SJCRH30 (cell line): ENCODE measurements at regions not wholly inside any gene's neighbourhood (a gene's known extent, or its start where the extent isn't known, plus 50 kb on each side); places are given as distances from the start of the nearest gene placed in this dataset.
"Not testable (repeated sequence)": the region's sequence is repeated elsewhere in the genome, so short reads cannot be mapped to it uniquely, and the experiment has no call there.

Source experiments
- DNase-seq, 2 experiments: peaks; one replicate each; pipeline ENCODE4 v3.0.0-alpha.2; 2015 to 2020
- H3K27ac ChIP-seq: fragments of 250-450 bp; sonication (Bioruptor Pico); 2 replicates; pipeline ENCODE4 v1.5.1; 2020; ENCODE audit warnings: mild to moderate bottlenecking, moderate library complexity
- H3K27me3 ChIP-seq: fragments of 250-450 bp; sonication (Bioruptor Pico); 2 replicates; pipeline ENCODE4 v1.5.1; 2020; ENCODE audit warnings: mild to moderate bottlenecking, moderate library complexity
- H3K36me3 ChIP-seq: fragments of 250-450 bp; sonication (Bioruptor Pico); 2 replicates; pipeline ENCODE4 v1.5.1; 2020; ENCODE audit warnings: mild to moderate bottlenecking, moderate library complexity
- H3K4me1 ChIP-seq: fragments of 250-450 bp; sonication (Bioruptor Pico); 2 replicates; pipeline ENCODE4 v1.5.1; 2020; ENCODE audit warnings: mild to moderate bottlenecking, moderate library complexity
- H3K4me3 ChIP-seq: fragments of 250-450 bp; sonication (Bioruptor Pico); 2 replicates; pipeline ENCODE4 v1.5.1; 2020; ENCODE audit warnings: mild to moderate bottlenecking, moderate library complexity
- H3K9me3 ChIP-seq: fragments of 250-450 bp; sonication (Bioruptor Pico); replicated peaks from 2 replicates; pipeline ENCODE4 v1.5.1; 2020; ENCODE audit warnings: mild to moderate bottlenecking, moderate library complexity

GRCh38 chr15:98277602-98278001, 317.1 kb downstream of the ARRDC4 start:
- Histone ChIP-seq H3K27ac (no peak overlapping the region), H3K36me3 (no peaks in the 10 kb centered on the region), H3K4me3 (no peak overlapping the region), H3K27me3 (peaks cover 3% of the 10 kb centered on the region), H3K4me1 (no peaks in the 10 kb centered on the region), H3K9me3 (no peaks in the 10 kb centered on the region)
- no peak for DNase-seq

GRCh38 chr15:98280284-98280975, 319.9 kb downstream of the ARRDC4 start:
- no peaks in the 10 kb centered on the region for H3K4me1 ChIP-seq
- DNase-seq, result no peak
- no peak overlapping the region for H3K4me3 ChIP-seq

GRCh38 chr15:98281130-98281529, 320.6 kb downstream of the ARRDC4 start:
- no peak overlapping the region for H3K27ac ChIP-seq
- no peaks in the 10 kb centered on the region for H3K36me3 ChIP-seq

More at GRCh38 chr15:98280284-98280975, 319.9 kb downstream of the ARRDC4 start:
- no peak overlapping the region for H3K27ac ChIP-seq
- no peaks in the 10 kb centered on the region for H3K9me3 ChIP-seq
- no peaks in the 10 kb centered on the region; the same call in none of the 2 replicates for H3K27me3 ChIP-seq
- no peaks in the 10 kb centered on the region for H3K36me3 ChIP-seq

DNA sequence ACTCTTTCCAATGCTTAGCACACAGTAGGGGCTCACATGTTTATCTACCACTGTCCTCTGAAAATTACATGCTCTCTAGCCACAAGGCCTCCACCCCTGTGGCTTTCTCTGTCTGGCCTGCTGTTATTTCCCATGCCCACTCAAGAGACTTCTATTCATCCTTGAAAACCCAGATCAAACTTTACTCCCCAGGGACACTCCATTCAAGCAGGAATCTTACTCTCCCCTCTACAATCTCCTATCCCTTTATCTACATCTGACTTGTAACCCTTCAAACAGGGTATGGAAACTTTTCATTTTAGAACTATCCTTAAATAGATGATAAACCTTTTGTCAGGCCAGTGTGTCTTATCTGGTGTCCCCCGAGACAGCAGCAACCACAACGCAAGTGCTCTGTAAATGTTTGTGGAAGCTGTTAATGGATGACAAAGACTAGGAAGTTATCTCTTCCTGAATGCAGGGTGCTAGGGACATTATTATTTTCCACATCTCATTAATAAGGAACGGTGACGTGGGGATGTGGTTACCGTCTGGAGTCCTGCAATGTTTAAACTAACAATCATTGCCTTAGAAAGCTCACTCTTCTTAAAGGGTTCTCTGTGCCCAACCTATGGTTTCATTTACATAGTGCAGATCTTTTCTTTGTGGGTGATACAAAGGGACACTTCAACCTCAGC, 322.3 kb downstream of the ARRDC4 start:
- DNase-seq, result no peak
- H3K27ac ChIP-seq, result no peak overlapping the region
- no peaks in the 10 kb centered on the region for H3K36me3 ChIP-seq

More at GRCh38 chr15:98281130-98281529, 320.6 kb downstream of the ARRDC4 start:
- Histone ChIP-seq H3K9me3 (no peaks in the 10 kb centered on the region), H3K4me3 (no peak overlapping the region), H3K27me3 (no peaks in the 10 kb centered on the region; the same call in none of the 2 replicates), H3K4me1 (no peaks in the 10 kb centered on the region)
- DNase-seq, result no peak

DNA sequence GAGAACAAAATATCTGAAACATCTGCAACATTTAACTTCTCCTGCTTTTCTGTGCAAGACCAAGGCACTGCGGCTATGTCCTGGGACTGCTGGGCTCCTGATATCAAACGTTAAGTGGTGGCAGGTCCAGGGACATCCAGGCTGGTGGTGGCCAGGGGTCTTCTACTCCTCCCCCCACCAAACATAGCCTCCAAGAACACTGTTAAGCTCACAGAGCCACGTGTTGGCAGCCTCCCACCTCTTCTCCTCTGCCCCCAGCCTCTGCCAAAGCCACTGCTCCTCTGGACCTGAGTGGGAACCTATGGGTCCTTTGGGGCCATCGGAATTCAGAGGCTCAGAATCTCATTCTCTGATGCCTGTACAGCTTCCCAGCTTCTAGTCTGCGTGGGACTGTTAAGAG, 325.7 kb downstream of the ARRDC4 start:
- no peak for DNase-seq
- no peak overlapping the region for H3K27ac ChIP-seq

More for the DNA sequence above, 322.3 kb downstream of the ARRDC4 start:
- Histone ChIP-seq H3K27me3 (no peaks in the 10 kb centered on the region; the same call in 1 of the 2 replicates), H3K9me3 (no peaks in the 10 kb centered on the region), H3K4me3 (no peak overlapping the region), H3K4me1 (no peaks in the 10 kb centered on the region)

DNA sequence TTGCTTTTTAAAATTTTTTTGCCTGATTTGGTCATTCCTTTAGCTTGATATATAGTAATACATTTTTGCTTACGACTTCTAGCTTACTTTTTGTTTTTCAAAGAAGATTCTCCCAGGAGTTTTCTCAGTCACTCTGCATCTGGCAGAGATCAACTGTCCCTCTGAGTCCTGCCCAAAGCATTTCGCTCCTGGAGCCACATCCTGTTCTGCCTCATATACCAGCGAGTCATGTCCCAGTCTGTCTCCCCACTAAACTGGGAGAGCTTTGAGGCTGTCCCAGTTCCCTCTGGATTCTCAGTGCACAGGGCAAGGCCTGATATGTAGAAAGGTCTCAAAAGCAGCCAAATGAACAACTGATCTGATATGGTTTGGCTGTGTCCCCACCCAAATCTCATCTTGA, 326.3 kb downstream of the ARRDC4 start:
- Histone ChIP-seq H3K4me3 (no peak overlapping the region), H3K27ac (no peak overlapping the region), H3K4me1 (no peaks in the 10 kb centered on the region), H3K36me3 (no peaks in the 10 kb centered on the region), H3K9me3 (no peaks in the 10 kb centered on the region), H3K27me3 (no peaks in the 10 kb centered on the region)
- no peak for DNase-seq

More for the DNA sequence above, 325.7 kb downstream of the ARRDC4 start:
- H3K36me3 ChIP-seq, result no peaks in the 10 kb centered on the region
- no peaks in the 10 kb centered on the region for H3K9me3 ChIP-seq
- H3K4me1 ChIP-seq, result no peaks in the 10 kb centered on the region
- no peaks in the 10 kb centered on the region; the same call in 1 of the 2 replicates for H3K27me3 ChIP-seq
- H3K4me3 ChIP-seq, result no peak overlapping the region

DNA sequence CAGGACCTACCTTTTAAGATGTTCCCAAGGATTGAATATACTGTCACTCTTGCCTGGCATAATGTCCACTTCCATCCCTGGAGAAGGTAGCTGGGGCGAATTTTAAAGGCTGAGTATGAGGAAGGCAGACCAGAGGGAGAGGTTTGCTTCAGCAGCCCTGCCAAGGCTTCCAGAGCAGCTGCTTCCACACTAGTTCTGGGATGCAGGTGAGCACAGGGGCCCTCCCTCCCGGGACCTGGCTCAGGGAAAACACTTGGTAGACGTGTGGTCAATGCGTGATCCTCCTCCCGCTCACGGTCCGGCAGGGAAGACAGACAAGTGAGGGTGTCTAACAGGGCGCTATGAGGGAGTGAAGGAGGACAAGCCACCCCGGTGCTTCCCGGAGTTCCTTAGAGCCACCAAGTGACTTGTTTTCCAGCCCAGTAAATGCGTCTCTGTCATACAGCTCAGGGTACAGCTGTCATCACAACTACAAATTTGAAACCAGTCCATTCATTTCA, 327.6 kb downstream of the ARRDC4 start:
- no peaks in the 10 kb centered on the region for H3K9me3 ChIP-seq
- no peak for DNase-seq
- H3K27me3 ChIP-seq, result no peaks in the 10 kb centered on the region
- no peak overlapping the region for H3K27ac ChIP-seq
- no peaks in the 10 kb centered on the region for H3K4me1 ChIP-seq
- no peak overlapping the region for H3K4me3 ChIP-seq
- H3K36me3 ChIP-seq, result no peaks in the 10 kb centered on the region

DNA sequence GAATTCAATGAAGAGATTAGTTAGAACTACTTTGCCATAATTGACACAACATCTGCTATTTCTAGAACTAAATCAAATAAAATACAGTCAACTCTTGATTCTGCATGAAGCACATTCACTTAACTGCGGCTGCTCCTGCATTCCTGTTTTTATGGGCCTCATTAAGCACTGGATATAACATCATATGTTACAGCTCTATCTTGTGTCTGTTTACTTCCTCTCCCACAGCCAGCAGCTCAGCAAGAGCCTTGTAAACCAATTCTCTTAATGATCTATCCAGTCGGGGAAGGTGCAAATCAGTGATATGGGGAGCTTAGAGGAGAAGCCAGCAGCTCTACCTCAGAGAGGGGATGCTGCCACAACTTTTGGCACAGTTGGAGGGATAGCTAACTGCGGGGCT, 329.2 kb downstream of the ARRDC4 start:
- Histone ChIP-seq H3K9me3 (no peaks in the 10 kb centered on the region), H3K4me1 (no peaks in the 10 kb centered on the region), H3K27ac (no peak overlapping the region), H3K36me3 (no peaks in the 10 kb centered on the region), H3K4me3 (no peak overlapping the region), H3K27me3 (peaks cover 8% of the 10 kb centered on the region)
- DNase-seq, result no peak

GRCh38 chr15:98292442-98293240, 332.1 kb downstream of the ARRDC4 start:
- H3K4me3 ChIP-seq, result no peak overlapping the region
- H3K9me3 ChIP-seq, result no peaks in the 10 kb centered on the region
- peak; percentile 35 to 66 for DNase-seq
- H3K36me3 ChIP-seq, result no peaks in the 10 kb centered on the region
- H3K4me1 ChIP-seq, result no peaks in the 10 kb centered on the region
- H3K27ac ChIP-seq, result no peak overlapping the region
- peaks cover 9% of the 10 kb centered on the region for H3K27me3 ChIP-seq

DNA sequence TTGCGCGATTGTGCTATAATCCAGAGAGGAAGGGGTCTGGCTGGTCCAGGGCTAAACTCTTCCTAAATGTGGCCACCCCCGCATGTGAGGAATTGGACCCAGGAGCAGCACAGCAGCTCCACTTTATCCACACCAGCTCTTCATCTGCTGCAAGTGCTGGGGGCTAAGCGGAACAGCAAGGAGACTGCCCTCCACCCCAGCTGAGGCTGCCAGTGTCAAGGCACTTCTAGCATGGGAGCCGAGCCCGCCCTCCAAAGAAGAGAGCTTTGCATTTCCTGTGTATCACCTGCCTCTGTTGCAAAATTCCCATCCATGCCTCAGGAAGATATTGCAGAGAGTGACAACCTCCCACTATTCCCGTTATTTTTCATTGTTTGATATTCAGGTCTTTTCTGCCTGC, 333.6 kb downstream of the ARRDC4 start:
- no peak for DNase-seq
- H3K36me3 ChIP-seq, result no peaks in the 10 kb centered on the region
- H3K4me1 ChIP-seq, result no peaks in the 10 kb centered on the region

GRCh38 chr15:98295101-98295759, 334.7 kb downstream of the ARRDC4 start:
- not testable (repeated sequence) for H3K4me1 ChIP-seq, H3K9me3 ChIP-seq, H3K36me3 ChIP-seq, H3K27ac ChIP-seq, H3K4me3 ChIP-seq
- DNase-seq, result peak; percentile 38 to 59
- peaks cover 13% of the 10 kb centered on the region for H3K27me3 ChIP-seq

More for the DNA sequence above, 333.6 kb downstream of the ARRDC4 start:
- no peak overlapping the region for H3K4me3 ChIP-seq
- H3K27me3 ChIP-seq, result peaks cover 13% of the 10 kb centered on the region
- no peaks in the 10 kb centered on the region for H3K9me3 ChIP-seq
- no peak overlapping the region for H3K27ac ChIP-seq

DNA sequence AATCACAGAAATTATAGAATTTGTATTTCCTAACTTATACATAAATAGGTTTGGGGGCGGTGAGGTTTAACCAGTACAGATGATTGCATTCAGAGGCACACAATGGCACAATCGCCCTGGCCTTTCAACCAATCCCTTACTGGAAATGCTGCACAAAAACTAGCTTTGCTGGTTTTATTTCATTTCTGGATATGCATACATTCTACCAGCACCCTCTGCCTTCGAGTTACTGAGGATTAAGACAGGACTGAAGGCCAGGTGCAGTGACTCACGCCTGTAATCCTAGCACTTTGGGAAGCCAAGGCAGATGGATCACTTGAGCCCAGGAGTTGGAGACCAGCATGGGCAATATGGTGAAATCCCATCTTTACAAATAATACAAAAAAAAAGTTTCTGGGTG, 336.1 kb downstream of the ARRDC4 start:
- Histone ChIP-seq H3K27me3 (peaks cover 13% of the 10 kb centered on the region), H3K36me3 (no peaks in the 10 kb centered on the region), H3K9me3 (no peaks in the 10 kb centered on the region), H3K4me3 (no peak overlapping the region), H3K4me1 (no peaks in the 10 kb centered on the region), H3K27ac (no peak overlapping the region)
- DNase-seq, result no peak

DNA sequence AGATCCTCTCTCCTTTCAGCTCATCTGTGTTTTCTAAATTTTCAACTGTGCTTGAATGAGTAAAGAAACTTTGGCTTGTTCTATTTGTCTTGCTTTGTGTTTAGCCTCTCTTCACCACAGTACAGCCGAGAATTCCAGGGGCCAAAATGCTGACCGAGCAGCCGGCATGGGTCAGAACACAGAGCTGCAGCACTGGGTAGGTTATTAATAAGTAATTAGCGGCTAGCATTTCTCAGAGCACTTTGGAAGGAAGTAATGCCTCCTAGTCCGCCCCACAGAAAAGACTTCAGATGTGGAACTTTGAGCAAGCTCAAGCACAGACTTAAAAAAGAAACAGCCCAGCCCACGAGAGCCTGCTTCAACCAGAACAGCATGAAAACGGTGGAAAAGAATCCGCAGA, 343.9 kb downstream of the ARRDC4 start:
- H3K9me3 ChIP-seq, result no peaks in the 10 kb centered on the region
- no peak overlapping the region for H3K4me3 ChIP-seq
- H3K27ac ChIP-seq, result no peak overlapping the region
- H3K36me3 ChIP-seq, result no peaks in the 10 kb centered on the region
- peaks cover 6% of the 10 kb centered on the region; the same call in 1 of the 2 replicates for H3K27me3 ChIP-seq
- H3K4me1 ChIP-seq, result no peaks in the 10 kb centered on the region
- no peak for DNase-seq

DNA sequence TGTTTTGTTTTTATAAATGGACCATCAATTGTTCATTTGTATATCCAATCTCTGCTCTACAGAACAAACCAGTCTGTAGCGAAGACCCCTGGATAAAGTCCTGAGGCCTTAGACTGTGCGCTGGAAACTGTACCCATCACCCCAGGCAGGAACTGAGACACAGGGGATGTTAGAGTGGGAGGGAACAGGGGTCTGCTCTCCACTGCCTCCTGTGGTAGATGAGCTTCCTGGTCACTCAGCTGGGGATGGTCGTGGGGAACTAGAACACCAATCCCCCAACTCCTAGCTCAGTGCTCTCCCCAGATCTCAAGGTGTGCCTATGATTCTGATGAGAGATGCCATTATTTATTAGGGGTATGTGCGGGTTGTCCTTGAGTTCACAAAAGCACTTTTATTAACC, 340.2 kb upstream of the IGF1R start:
- H3K9me3 ChIP-seq, result 0 out of 2 replicates have a peak, but pooled peaks cover 6% of the 10 kb centered on the region
- peaks cover 12% of the 10 kb centered on the region; the same call in 1 of the 2 replicates for H3K27me3 ChIP-seq
- no peaks in the 10 kb centered on the region for H3K36me3 ChIP-seq
- no peak overlapping the region for H3K27ac ChIP-seq
- H3K4me3 ChIP-seq, result no peak overlapping the region
- no peaks in the 10 kb centered on the region for H3K4me1 ChIP-seq
- DNase-seq, result no peak
